Endothelial cell of umbilical vein (primary cell): ENCODE measurements at regions not wholly inside any gene's neighbourhood (a gene's known extent, or its start where the extent isn't known, plus 50 kb on each side); places are given as distances from the start of the nearest gene placed in this dataset.

Source experiments
- CTCF ChIP-seq, 2 donors: IDR thresholded peaks; 1 replicate in 1 of 2; 2 replicates in 1 of 2; pipeline ENCODE4 v1.5.1; 2011; ENCODE audit warnings: low read length in 2 of 2, mild to moderate bottlenecking in 2 of 2, moderate library complexity in 2 of 2, control low read depth in 1 of 2, inconsistent platforms in 1 of 2, low read depth in 1 of 2; ENCODE audit not compliant: insufficient read depth in 1 of 2; ENCODE audit errors: extremely low read depth in 1 of 2
- EZH2 ChIP-seq: IDR thresholded peaks from 2 replicates; pipeline ENCODE4 v1.6.1; 2012; ENCODE audit warnings: borderline replicate concordance, low read depth, mild to moderate bottlenecking, moderate library complexity, low read length, inconsistent platforms; ENCODE audit not compliant: severe bottlenecking
- FOS ChIP-seq: IDR thresholded peaks from 2 replicates; pipeline ENCODE4 v1.6.1; 2011; ENCODE audit warnings: mild to moderate bottlenecking, low read length, moderate library complexity, borderline replicate concordance; ENCODE audit not compliant: insufficient read depth
- JUN ChIP-seq: IDR thresholded peaks from 2 replicates; pipeline ENCODE4 v1.6.1; 2011; ENCODE audit warnings: borderline replicate concordance, low read depth; ENCODE audit not compliant: insufficient read length, insufficient read depth
- POLR2A ChIP-seq: IDR thresholded peaks from 2 replicates; pipeline ENCODE4 v1.6.1; 2012; ENCODE audit warnings: low read depth, mild to moderate bottlenecking, control low read depth, low read length
- POLR2AphosphoS5 ChIP-seq: IDR thresholded peaks from 2 replicates; pipeline ENCODE4 v1.6.1; 2012; ENCODE audit warnings: low read depth, mild to moderate bottlenecking, control low read depth, low read length, moderate library complexity; ENCODE audit not compliant: insufficient read depth
- TF ChIP-seq, protein P1 (sequence below): IDR thresholded peaks from 2 replicates; pipeline ENCODE4 v1.6.1; 2011; ENCODE audit not compliant: insufficient read depth, insufficient read length

GRCh38 chr4:91965166-91965565 lies 338.6 kb upstream of the GRID2 start:
- TF ChIP-seq EZH2 (no peak), CTCF (IDR thresholded peaks at IDR 0.05; ENCODE audit: extremely low read depth in 1 of 2, insufficient read depth in 1 of 2, low read depth in 1 of 2, low read length in 2 of 2) (no peak), FOS (no peak), POLR2AphosphoS5 (no peak), POLR2A (no peak), JUN (no peak)
- TF ChIP-seq, protein P1, sequence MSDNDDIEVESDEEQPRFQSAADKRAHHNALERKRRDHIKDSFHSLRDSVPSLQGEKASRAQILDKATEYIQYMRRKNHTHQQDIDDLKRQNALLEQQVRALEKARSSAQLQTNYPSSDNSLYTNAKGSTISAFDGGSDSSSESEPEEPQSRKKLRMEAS: no peak
